NCI-H187 treated with DMSO at 0.1 percent for 48 hours (cell line): ENCODE measurements at regions not wholly inside any gene's neighbourhood (a gene's known extent, or its start where the extent isn't known, plus 50 kb on each side); places are given as distances from the start of the nearest gene placed in this dataset.
A peak's percentile ranks its signal among the peaks of the same experiment; 100 is the strongest.
"Not testable (repeated sequence)": the region's sequence is repeated elsewhere in the genome, so short reads cannot be mapped to it uniquely, and the experiment has no call there.

ENCODE experiments used
- DNase-seq: peaks from one replicate; lab custom pipeline; 2025; lab: John Stamatoyannopoulos, UW

DNA sequence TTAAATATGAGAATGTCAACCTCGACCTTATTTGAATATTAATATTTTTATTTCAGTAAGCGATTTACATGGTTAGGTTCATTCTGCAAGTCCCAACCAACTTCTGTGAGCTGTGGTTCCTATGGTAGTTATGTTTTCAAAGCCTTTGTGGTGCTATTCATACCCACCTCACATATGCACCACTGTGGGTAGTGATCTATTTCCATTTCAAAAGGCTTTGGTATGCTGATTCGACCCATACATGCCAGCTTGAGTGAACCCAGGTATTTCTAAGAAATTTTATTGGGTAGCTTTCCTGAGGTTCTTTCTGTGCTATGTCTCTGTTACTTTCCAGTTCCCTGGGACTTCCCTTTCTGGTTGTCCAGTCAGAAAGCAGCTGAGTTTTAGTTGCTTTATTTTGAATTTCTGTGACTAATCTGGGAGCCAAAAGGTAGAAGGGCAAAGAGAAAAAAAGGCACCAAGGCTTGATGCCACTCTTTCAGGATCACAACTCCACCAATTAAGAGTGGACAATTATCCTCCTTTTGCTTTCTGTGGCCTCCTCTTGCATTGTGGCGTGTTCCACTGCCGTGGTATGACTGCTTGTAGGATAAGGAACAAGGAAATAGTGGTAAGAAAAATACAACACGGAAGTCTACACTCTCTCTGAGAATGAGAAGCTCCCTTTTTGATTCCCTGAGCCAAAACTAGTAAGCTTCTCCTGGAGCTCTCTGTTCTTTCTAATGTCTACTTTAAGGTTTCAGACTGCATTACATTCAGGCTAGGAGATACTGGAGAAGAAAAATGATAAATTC lies 729.1 kb downstream of the NOVA1 start:
- DNase-seq, result no peak

DNA sequence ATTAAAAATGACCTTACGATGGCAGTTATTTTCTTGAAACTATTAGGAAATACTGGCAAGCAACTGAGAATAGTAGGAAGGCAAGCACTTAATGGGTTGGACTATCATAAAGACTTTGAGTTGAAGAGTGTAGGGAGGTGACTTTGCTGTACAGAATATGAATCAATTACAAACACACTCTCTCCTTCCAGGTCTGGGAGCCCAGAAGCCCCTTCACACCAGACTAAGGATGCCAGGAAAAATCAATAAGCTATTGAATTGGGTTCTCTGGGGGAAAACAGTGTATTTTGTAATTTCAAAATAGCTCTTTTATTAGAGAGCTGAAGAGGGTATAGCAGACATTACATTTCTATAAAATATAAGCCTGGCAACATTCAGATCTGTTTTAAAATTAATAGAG lies 736.4 kb downstream of the NOVA1 start:
- no peak for DNase-seq

DNA sequence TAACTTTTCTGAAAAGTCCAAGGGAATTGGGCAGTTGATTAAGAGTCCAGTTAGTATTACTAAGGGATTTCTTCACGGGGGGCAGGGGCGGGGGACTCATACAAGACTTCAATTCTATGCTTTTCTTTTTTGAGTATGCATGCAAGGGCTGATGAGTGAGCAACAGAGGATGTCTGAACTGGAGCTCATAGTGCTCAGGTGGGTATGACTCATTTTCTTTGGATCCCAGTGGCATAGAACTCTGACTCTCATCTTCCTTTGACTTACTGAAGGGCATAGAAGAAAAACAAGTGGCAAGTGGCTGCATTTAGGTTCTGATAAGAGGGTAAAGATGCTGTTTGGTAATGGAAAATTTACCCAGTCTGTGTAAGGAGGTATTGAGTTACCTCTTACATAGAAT lies 749.2 kb downstream of the NOVA1 start:
- DNase-seq, result no peak

DNA sequence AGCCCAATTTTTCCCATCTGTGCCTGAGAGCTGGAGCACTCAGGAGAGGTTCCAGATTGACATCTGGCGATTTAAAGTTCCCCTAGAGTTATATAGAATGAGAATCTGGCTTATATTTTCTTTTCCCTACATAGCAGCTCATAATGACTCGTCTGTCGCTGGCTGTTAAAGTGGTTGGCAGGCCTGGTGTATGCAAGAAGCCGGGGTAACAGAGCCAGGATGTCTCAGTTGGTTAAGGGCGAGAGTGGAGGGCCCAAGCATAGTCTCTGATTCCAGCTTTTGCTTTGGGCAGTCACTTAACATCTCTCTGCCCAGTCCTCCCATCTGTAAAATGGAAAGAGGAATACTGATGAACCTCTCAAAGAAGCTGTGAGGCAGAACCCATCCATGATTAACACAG lies 751.6 kb downstream of the NOVA1 start:
- DNase-seq, result no peak

DNA sequence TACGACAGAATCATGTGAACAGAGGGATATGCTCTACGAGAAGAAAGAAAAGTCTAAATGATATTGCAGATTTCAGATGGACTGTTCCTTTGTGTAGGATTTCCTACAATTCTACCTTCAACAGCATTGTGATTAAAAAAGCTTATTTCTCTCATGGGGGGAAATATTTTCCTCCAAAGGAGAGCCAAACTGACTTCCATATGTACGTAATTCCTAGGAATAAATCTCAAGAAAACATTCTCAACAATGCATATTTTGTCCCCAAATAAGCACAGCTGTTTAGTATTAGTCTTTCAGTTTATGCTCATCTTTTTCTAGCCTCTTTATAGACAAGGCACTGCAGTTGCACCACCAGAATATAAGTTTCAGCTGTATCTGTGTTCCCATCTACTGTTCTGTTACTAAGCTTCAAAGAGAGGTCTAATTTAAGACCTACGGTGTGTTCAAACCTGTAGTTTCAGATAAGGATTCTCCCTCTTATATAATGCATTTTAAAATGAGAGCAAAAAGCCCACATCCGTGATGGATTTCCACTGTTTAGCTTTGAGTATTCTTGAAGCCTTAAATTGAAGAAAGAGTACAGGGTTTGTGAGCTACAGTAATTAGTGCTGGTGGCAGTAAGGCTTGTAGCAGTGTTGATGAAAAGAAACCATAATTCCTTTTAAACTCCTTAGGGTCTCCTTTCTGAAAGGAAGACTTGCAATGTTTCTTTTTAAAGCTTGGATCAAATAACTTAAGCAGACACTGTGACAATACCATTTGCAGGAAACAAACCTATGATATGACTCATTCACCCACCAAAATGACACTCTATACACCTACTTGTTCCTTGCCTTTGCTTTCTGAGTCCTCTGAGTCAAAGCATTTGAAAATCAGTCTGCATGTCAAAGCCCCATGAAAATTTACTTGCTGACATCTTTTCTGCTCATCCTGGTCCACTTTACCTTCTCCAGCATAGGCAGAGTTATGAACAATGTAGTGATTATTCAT lies 754.1 kb downstream of the NOVA1 start:
- DNase-seq, result no peak

DNA sequence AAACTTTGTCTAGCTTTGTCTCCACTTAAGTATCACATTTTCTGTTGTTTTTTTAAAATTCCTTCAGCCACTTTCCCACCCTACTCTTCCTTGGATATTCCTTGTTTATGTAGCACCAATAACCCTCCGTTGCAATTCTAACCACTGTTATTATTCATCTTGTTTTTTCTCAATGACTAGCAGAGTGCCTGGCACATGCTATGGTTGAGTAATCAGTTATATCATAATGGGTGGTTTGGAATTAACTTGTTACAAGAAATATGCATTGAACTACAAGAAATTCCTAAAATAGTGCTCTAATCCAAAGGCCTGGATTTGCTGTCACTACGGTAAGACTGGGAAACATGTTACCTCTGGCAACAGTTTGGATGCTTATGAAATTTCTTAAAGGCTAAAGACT lies 756.6 kb downstream of the NOVA1 start:
- no peak for DNase-seq

DNA sequence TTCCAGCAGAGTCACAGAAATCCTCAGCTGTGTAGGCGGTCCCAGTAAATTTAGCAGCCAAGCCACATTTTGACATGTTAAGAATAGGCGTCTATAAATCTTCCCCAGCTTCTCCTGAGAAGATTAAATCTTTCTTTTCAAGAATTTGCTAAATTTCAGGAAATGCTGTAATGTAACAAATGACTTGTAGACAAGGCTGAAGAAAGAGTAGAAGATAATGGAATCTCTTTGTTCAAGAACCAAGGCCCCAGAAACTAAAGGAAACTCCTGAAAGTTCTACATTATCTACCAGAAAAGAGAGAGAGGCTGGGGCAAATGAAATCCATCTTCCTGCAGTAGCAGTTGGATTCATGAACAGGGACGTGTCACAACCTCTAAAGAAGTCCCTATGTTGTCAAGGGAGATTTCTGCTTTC lies 760.3 kb downstream of the NOVA1 start:
- no peak for DNase-seq

DNA sequence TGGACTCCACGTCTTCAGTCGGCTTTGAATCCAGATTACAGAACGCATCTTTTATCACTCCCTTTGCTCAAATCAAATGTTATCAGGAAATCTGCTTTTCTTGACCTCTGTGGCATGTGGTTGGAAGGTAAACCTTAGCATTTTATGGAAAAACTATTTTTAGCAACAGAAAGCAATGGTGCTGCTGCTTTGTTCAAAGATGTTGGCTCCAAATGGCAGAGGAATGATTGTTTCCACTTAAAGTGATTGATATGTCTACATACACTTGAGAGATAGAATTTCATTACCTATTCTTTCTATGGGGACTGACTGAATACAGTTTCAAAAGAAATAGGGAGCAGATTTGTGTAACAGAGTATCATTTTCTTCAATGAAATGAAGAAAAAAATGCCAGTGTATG lies 761.2 kb downstream of the NOVA1 start:
- DNase-seq, result peak; percentile 41

DNA sequence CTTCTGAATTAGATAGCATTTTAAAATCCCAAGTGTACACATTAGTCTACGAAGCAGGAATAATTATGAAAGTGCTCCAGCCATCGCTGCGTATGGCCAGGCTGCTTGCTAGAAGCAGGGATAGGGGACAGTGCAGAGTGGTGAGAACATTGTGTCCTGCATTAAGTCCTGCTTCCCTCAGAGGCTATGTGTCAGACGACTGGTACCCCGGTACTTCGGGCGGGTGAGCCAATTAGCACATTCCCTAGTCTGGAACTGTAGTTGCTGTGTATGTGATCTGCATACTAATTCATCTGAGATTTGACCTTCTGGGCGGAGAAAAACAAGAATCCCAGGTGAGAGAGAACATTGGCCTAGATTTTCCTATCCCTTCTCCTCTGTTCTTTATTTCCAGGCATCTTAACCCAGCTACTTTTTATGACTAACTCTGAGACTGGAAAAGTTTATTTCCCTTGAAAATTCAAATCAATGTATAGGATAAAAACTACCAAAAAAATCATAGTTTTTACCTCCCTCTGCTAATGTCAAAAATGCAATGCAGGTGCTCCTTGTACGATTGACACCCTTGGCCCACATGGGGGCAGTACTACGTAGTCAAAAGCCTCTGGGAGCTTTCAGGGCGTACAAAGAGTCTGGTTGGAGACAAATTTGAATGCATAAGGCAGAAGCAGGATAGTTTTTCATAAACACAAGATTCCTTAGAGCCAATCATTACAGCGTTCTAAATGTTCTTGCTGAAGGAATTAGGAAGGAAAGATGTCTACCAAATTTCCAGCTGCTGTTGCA lies 764.3 kb downstream of the NOVA1 start:
- DNase-seq, result peak; percentile 29

DNA sequence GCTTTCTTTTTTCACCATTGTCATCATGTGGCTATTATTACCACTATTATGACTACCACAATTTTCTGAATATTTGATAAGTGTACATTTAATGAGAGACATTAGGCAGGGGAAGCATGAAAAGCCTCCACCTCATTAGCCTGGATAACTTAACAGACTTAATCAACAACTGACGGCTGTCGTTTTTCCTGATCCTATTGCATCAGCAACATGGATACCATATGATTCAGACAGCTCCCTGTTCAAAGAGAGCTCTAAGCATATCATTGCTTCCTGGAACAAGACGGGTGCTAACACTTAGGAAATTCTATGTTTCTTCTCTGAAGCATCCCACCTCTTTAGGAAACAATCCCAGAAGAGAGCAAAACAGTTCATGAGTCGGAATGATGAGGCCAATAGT lies 765.2 kb downstream of the NOVA1 start:
- no peak for DNase-seq

DNA sequence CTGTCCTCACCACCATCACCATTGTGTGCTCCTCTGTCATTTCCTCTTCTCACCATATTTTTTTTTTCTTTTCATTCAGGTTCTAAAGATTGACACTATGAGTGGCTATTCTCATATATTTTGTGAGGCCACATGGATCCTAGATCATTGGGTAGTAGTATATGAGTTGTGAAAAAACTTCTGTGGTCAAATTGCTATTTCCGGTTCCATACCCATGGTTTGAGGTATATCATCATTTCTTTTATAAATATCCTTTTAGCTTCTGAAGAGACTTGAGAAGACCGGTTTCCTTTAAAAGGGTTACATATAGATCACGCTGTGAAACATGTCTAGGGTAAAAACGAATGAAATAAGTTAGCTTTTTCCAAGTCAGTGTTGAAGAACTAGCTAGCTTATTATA lies 769.3 kb downstream of the NOVA1 start:
- no peak for DNase-seq

DNA sequence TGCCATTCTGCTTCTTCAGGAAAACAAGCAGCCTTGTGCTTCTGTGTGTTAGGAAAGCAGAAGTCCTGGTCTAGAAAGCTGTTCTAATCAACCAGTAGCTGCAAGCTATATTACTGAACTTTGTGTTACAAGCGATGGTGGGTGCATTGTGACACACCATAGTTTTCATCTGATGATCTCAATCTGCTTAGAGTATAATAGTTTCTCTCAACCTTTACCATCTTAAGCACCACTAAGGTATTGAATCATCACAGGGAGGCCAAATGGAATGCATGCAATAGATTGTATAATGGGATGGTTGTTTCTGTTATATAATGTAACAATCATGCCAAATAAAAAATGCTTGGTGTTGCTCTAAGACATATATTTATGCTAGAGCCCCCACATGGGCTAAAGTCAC lies 771.7 kb downstream of the NOVA1 start:
- DNase-seq, result no peak

DNA sequence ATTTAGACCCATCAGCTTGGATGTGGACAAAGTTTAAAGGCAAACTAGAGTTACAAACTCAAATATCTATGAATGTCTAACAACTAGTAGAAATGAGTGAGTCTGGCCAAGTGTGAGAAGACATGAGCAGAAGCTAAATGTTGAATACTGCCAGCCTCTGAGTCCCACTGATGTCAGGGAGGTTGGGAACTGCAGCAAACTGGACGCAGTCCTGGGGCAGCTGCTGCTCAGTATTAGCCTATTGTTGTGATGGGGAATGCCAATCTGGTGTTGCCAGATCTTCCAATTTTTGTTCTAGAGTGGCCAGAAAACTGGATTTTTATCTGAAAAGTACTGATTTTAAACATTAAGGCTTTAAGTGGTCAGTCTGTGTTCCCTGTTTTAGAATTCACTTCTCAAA lies 770.4 kb upstream of the STXBP6 start:
- no peak for DNase-seq

DNA sequence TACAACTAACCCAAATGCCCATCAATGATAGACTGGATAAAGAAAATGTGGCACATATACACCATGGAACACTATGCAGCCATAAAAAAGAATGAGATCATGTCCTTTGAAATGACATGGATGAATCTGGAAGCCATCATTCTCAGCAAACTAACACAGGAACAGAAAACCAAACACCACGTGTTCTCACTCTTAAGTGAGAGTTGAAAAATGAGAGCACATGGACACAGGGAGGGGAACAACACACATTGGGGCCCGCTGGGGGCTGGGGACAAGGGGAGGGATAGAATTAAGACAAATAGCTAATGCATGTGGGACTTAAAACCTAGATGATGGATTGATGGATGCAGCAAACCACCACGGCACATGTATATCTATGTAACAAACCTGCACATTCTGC lies 764.7 kb upstream of the STXBP6 start:
- not testable (repeated sequence) for DNase-seq

DNA sequence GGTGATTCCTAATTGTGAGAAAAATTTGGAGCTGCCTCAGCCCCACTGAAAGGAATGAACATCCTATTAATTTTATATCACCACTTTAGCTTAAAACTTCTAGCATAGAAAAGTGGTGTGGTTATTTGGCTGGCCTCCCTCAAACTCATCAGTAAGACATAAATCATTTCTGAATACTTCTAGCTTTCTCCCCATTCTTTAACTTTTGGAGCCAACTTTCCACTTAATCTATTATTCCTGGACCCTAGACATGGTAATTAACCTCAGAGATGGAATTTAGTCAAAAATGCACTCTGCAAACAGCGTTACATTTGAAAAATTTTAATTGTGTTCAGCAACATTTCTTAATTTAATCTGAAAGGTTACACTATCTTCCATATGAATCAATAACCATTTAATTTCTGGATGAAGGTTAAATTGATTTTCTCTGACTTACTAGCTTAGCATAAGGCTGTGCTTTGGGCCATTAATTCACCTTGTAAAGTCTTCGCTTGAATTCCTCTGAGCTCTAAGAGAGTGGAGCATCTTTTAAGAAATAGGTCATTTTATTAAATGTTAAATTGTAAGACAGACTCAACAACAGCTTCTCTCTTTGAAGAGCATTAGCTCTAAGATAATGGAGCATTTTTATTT lies 753.6 kb upstream of the STXBP6 start:
- DNase-seq, result no peak

DNA sequence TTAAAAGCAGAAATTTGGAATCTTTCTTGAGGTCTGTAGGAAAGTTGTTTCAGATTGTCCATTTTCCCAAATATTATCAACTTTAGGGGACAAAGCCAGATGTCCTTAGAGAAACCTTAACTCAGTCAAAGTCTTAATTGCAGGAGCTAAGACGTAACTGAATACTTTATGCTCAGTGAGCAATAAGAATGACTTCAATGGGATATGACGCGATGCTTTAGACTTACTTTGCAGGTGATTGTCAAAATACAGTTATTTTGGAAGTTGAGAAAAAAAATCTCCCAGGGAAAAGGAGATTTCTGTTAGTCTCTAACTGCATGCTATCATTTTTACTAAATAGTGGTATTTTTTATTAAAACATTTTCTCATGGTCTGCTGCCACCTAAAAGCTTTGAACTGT lies 750.9 kb upstream of the STXBP6 start:
- DNase-seq, result no peak

DNA sequence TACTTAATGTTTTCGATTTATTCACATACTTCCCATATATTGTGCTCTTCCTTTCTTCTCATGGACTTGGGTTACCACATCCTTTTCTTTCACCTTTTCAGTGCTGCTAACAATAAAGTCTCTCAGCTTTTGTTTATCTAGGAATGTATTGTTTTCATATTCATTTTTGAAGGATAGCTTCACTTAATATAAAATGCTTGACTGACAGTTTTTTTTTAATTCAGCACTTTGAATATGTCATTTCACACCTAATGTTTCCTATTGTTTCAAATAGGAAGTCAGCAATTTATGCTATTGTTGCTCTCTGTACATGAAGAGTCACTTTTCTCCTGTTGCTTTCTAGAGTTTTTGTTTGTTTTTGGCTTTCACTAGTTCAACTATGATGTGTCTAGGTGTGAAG lies 738.3 kb upstream of the STXBP6 start:
- DNase-seq, result no peak

DNA sequence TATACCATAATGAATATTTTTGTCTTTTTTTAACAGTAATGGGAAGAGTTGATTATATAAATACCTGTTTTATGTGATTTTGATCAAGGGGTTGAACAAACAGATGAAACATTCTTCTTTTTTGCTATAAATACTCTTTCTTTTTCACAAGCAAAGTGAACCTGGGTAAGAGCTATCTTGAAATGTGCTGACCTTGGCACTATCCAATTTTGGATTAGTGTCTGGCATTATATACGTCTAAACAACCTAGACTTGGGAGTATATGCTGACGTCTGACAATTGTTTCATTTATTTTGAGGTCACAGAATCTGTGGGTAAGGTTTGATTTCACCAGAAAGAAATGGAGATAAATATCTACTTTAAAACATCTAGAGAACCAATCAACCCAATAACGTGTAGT lies 716.0 kb upstream of the STXBP6 start:
- DNase-seq, result no peak

DNA sequence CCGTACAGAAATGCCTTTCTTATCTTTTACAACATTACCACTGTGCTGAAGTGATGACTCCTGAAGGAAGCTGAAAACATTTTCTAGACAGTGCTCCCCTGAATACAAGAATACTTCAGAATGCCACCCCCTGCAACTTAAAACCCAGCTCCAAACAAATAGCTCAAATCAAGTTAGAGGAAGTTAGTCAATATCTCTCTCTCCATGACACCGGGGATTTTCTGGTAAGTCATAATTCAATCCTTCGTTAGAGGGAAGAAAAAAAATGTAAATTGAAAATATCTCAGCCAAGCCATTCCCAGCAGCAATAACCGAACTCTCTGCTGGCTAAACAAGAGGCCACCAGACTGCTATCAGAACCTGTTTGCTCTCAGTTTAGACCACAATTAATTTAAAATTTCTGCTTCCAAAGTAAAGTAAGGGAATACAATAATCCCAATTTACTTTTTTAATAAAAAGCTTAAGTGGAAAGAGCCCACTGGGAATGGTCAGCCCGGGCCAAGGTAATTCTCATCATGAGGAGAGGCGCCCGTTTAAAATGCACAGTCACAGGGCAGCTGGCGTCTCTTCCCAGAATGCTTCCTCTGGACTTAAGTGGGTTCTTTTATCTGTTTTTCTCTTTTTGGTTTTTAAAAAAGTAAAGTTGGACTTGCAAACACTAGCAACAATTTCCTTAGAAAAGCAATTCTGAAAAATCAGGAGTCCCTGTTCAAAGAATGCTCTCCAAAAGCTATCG lies 710.1 kb upstream of the STXBP6 start:
- no peak for DNase-seq

DNA sequence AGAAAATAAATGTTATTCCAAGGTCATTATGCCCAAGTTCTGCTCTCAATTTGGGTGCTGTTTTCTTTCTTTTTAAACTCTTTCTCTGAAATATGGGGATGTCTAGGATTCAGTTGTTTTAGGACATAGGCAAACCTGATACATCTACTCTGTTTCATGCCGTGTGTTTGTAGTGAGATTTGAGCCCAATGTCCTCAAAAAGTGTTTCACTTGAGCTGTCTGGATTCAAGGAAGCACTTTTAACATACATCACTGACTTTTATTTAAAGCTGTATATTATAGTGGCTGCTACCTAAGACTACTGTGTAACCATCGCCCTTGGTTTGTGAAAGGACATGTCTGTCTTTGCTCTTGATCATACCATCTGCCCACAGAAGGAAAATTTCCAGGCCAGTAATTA lies 709.3 kb upstream of the STXBP6 start:
- DNase-seq, result no peak

DNA sequence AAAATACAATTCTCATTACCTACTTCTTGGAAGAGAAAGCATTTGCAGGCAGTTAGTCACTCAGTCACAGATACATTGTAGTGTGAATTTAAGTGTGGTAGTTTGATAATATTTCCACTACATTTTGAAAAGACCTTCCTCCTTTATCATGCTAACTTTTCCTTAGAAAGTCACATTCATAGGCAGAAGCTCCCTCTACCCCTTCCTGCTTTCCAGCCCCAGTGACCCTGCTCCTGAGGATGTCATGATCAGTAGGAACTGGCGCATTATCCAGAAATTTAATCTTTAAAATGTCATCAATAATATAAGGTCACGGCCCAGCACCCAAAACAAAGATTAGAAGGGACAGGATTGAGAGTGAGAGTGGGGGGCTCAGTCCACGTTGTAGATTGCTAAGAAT lies 707.4 kb upstream of the STXBP6 start:
- DNase-seq, result no peak
